DMS114 treated with DMSO at 0.1 percent for 48 hours (cell line): ENCODE measurements at regions not wholly inside any gene's neighbourhood (a gene's known extent, or its start where the extent isn't known, plus 50 kb on each side); places are given as distances from the start of the nearest gene placed in this dataset.
"Not testable (repeated sequence)": the region's sequence is repeated elsewhere in the genome, so short reads cannot be mapped to it uniquely, and the experiment has no call there.

Experiments used
- DNase-seq: peaks from one replicate; lab custom pipeline; 2025; ENCODE audit not compliant: unreplicated experiment; lab: John Stamatoyannopoulos, UW

GRCh38 chr2:224155371-224155770 lies 116.3 kb upstream of the SERPINE2 start:
- DNase-seq, result no peak

DNA sequence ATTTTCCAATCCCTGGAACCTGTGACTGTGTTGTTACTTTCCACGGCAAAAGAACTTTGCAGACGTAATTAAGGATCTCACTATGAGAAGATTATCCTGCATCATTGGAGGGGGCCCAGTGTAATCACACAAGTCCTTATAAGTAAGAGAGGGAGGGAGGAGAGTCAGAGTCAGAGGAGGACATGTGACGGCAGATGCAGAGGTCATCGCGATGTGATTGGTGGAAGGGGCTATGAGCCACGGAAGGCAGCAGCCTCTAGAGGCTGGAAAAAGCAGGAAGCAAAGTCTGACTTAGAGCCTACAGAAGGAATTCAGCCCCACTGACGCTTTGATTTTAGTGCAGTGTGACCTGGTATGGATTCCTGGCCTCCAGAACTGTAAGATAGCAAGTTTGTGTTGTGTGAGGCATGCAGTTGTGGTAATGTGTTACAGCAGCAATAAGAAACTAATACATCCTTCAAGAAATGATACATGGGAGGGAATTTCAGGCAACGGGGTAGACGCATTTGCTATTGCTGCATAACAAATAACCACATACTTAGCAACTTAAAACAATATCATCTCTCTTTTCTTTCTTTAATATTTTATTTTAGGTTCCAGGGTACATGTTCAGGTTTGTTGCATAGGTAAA lies 112.7 kb upstream of the SERPINE2 start:
- no peak for DNase-seq

GRCh38 chr2:224151161-224151560 lies 112.1 kb upstream of the SERPINE2 start:
- DNase-seq, result no peak

DNA sequence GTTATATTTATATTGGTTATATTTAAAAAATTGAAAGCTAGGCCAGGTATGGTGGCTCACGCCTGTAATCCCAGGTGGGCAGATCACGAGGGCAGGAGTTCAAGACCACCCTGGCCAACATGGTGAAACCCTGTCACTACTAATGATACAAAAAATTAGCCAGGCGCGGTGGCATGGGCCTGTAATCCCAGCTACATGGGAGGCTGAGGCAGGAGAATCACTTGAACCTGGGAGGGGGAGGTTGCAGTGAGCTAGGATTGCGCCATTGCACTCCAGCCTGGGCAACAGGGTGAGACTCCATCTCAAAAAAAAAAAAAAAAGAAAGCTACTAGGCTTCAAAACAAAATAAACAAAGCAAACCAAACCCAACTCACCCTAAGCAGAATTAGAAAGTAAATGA lies 109.0 kb upstream of the SERPINE2 start:
- DNase-seq, result not testable (repeated sequence)

DNA sequence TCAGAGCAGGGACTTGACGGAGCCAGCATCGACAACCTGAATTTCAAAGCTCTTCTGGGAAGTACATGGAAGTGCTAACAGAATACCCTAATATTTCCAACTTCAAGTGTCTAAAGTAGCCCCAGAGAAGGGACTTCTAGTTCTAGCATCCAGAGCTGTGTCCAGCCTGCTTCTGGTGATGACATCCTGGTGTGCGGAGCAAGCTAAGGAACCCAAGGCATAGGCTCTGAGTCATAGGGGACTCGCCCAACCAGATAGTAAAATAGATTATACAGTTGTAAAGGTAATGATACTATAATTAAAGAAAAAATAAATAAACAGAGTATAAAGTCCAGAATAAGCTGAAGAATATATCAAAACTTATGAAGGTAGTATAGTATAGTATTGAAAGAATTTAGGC lies 108.1 kb upstream of the SERPINE2 start:
- no peak for DNase-seq

DNA sequence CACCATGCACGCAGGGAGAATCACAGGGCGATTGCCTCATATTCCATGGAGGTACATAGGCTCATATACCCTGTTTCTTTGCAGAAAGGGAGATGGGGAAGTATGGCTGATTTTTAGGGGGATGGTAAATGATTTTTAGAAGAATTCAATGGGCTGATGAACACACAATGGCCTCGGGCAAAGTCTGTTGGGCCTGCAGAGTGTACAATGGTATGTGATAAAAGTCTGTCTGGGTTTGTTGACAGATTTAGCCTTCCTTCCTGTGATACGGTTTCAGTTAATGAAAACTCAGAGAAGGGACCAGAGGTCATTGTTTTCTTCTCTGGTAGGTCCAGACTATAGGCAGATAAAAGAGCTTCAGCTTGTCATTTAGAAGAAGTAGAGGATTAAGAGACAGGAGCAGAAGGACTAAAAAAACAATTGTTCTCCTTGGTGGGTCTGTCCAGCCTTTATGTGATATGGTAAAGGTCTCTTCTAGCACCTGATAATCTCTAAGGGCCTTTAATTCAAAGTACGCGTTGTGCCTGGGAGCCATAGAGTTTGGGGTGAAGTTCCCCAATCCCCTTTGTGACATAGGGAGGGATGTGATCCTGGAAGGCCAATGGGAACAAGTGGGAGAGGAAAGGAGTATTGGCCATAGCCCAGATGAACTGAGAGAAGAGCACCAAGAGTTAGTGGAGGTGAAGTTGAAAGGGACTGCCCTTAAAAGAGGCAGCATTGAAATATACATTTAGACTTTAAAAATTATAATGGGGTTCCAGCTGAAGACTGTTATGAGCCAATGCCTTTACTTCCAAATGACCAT lies 107.5 kb upstream of the SERPINE2 start:
- DNase-seq, result no peak

DNA sequence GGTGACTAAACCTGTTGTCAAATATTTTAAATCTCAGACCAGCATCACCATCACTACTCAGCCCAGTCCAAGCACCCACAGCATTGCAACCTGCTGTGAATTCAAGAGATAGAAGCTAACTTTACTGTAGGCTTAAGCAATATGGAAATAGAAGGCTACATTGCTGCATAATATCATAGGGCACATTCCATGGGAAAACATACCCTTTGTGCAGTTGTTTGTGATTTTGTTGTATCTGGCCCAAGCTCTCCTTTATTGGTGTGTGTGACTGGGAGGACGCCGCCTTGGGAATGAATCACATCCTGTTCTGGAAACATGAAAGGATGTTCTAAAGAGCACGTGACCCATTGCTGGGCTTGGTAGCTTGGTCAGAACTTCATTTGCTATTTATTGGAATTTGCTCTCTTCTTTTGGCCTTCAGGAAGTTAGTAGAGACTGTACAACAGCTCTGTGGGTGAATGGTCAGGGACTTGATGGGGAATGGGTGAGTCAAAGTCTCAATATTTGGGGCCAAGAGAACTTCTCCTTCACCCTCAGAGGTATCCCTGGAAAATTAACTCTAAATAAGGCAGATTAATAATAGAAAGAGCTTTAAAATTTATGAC lies 106.8 kb upstream of the SERPINE2 start:
- no peak for DNase-seq

DNA sequence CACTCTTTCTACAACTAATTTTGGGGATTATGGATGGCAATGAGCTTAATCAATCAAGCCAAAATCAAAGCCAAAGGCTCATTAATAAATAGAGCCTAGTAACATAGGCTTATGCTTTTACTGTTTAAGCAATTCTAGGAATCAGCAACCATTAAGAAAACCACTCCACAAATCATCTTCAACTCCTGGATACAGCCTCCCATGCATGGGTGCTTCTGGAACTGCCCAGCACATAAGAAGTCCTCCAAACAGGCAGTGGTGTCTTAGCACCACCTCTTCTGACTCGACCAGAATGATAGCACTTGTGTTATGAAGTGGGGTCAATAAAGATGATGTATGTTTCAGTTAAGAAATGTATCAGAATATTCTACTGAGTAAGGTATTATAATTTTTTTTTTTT lies 104.4 kb upstream of the SERPINE2 start:
- no peak for DNase-seq

DNA sequence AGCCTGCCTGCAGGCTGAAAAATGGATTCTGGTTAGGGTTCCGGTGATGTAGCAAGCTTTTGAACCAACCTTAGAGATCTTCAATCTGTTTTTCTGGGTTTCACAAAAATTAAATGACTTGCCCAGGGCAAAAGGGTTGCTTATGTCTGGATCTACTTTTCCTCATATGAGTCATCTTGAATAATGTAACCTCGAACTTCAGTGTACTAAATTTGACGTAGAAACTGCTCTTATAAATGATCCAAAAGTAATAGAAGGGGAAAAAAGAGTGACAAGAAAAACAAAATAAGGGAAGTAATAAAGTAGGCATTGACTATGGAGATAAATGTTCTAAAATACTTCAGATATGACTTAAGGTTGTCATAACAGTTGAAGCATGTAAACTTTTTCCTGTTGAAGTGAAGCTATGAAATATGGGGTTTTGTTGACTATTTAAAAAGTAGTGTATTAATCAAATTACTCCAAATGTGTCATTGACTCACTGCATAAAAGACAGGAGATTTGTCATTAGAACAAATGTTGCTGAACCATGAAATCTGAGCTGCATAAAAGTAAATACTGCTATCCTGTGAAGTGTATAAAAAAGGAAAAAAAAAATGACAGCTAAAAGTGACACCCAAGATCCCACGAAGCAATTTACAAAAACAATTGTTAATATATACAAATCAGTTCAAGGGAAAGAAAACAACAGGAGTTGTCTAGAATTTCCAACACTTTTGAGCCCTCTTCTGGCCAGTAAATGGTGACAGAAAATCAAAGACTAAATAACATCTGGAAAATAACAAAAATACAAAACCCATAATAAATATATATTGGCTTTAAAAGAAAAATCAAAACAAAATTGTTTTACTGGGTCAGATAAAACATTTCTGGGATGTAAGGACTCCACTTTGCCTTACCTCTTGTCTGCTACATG lies 103.6 kb upstream of the SERPINE2 start:
- DNase-seq, result no peak

- no peak for DNase-seq
Observed at GRCh38 chr2:224141304-224141703, 102.2 kb upstream of the SERPINE2 start.

GRCh38 chr2:224137208-224137607 lies 98.1 kb upstream of the SERPINE2 start:
- no peak for DNase-seq

DNA sequence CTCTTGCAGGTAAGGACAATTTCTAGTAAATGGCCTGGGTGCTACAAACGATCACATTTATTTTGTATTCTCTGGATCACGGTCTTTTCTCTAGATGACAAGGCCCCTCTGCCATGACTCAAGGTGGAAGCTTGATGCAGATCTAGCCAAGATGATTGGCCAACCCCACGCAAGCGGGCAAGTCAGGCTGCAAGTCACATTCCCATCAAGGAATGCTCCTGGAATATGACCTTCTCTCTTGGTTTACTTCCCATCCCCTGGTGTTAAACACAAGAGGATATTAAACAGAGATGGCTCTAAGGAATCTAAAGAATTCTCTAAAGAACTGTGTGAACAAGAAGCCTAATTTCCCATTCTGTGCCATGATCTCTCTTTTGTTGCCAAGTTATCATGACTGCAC lies 97.3 kb upstream of the SERPINE2 start:
- DNase-seq, result no peak

GRCh38 chr2:224135881-224136280 lies 96.8 kb upstream of the SERPINE2 start:
- no peak for DNase-seq

DNA sequence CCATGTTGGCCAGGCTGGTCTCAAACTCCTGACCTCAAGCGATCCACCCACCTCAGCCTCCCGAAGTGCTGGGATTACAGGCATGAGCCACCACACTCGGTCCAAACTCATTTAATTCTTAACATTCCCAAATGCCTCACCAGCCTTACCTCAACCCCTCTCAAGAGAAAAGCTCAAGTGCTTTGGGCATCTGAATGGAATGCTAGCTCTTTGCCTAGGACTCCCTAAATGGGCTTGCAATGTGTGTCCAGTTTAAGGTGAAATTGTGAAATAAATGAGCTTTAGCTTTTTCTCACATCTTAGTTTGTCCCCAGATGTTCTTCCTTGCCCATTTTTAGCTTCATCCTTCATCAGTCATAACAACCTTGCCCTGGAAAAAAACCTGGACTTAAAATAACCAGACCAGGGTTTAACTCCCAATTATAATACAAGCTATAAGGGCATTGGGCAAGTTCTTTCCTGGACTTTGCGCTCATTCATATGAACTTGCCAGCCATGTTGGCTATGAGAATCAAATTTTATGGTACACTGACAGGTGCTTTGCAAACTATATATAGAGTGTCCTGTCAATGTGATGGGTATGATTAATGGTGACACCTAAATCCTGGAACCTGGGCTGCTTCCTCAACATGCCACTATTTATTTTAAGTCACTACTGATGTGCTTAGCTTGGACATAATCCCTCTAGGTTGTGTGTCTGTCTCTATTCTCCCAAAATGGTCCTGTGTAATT lies 95.1 kb upstream of the SERPINE2 start:
- no peak for DNase-seq

- DNase-seq, result no peak
Observed at GRCh38 chr2:224133387-224133786, 94.3 kb upstream of the SERPINE2 start.

- no peak for DNase-seq
Observed at GRCh38 chr2:224127871-224128501, 88.9 kb upstream of the SERPINE2 start.

DNA sequence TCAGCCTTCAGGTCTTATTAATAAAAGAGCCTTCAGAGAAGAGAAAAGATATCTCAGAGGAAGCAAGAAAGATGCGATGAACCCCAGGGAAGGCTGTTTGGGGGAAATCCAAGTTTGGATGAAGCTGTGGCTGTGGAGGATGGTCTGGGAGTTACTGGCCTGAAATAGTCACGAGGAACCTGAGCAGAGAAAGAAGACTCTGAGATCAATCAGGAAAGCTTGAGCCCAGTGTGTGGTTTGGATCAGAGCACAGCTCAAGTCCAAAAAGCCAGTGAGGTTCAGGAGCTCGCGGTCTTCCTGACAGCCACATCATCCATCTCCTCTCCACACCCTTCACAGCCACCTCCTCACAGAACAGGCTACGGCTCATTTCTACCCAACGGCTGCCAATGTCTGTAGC lies 87.4 kb upstream of the SERPINE2 start:
- DNase-seq, result no peak

GRCh38 chr2:224126003-224126402 lies 86.9 kb upstream of the SERPINE2 start:
- DNase-seq, result no peak

DNA sequence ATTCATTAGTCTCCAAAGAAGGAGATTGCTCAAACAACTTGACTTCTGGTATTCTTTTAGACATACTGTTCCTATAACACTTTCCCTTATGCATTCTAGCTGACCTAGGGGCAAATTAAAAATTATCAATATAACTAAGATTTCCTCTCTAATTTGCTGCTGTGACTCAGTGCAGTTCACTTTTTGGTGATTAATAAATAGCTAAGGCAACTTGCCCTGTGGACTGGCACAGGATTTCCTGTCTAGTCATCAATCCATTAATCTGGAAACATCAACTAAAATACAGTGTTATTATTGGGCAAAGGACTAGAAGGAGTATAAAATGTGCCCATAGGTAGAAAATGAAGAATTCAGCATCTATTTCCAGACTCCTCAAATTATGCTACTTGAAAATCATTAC lies 83.5 kb upstream of the SERPINE2 start:
- DNase-seq, result no peak

DNA sequence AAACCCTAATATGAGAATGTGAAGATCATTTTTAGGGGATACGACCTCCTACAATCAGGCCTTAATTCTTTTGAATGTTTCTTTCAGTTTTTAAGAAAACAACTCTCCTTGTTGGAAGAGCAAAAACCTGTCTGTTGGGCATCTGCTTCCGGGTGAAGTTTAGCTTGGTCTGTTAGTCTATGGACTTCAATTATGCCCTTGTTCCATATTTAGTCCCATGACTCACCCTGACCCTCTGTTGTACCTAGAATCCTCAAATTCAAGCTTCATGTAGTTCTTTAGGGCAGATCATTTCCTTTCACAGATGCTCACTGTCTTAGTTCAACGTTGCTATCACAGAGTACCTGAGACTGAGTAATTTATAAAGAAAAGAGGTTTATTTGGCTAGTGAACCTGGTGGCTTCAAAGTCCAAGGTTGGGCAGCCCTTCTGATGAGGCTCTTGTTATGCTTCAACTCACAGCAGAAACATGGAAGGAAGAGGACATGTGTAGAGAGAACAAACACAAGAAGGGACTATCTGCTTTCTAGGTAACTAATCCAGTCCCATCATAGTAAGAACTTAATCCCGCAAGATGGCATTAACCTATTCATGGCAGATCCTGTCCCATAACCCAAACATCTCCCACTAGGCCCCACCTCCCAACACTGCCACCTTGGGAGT lies 82.5 kb upstream of the SERPINE2 start:
- no peak for DNase-seq
